ENCODE measurements at regions not wholly inside any gene's neighbourhood (a gene's known extent, or its start where the extent isn't known, plus 50 kb on each side); places are given as distances from the start of the nearest gene placed in this dataset.

GRCh38 chr6:164693944-164694343 lies 615.5 kb downstream of the C6orf118 start:
- DNase-seq (ENCODE audit: low read depth), result no peak
- no peak for TF ChIP-seq CTCF (IDR thresholded peaks at IDR 0.05; ENCODE audit: insufficient read depth, low read depth, low read length, missing control alignments)
- no peak overlapping the region for H3K4me3 ChIP-seq (ENCODE audit: low read depth, low read length)

- no peak for DNase-seq (ENCODE audit: low read depth)
- TF ChIP-seq CTCF (IDR thresholded peaks at IDR 0.05; ENCODE audit: insufficient read depth, low read depth, low read length, missing control alignments), result no peak
Observed at GRCh38 chr6:164692772-164693510, 616.5 kb downstream of the C6orf118 start.

GRCh38 chr6:164690702-164691500 lies 618.5 kb downstream of the C6orf118 start:
- no peak for DNase-seq (ENCODE audit: low read depth)
- H3K4me3 ChIP-seq (ENCODE audit: low read depth, low read length), result no peak overlapping the region
- TF ChIP-seq CTCF (IDR thresholded peaks at IDR 0.05; ENCODE audit: insufficient read depth, low read depth, low read length, missing control alignments), result no peak

More at GRCh38 chr6:164692772-164693510, 616.5 kb downstream of the C6orf118 start:
- no peak overlapping the region for H3K4me3 ChIP-seq (ENCODE audit: low read depth, low read length)

- H3K4me3 ChIP-seq (ENCODE audit: low read depth, low read length), result no peak overlapping the region
- TF ChIP-seq CTCF (IDR thresholded peaks at IDR 0.05; ENCODE audit: insufficient read depth, low read depth, low read length, missing control alignments), result no peak
- no peak for DNase-seq (ENCODE audit: low read depth)
Observed at GRCh38 chr6:164690241-164690640, 619.2 kb downstream of the C6orf118 start.

- no peak for TF ChIP-seq CTCF (IDR thresholded peaks at IDR 0.05; ENCODE audit: insufficient read depth, low read depth, low read length, missing control alignments)
Observed at GRCh38 chr6:164665328-164665727, 644.1 kb downstream of the C6orf118 start.

GRCh38 chr6:164663634-164664033 lies 645.8 kb downstream of the C6orf118 start:
- TF ChIP-seq CTCF (IDR thresholded peaks at IDR 0.05; ENCODE audit: insufficient read depth, low read depth, low read length, missing control alignments), result no peak
- no peak for DNase-seq (ENCODE audit: low read depth)
- no peak overlapping the region for H3K4me3 ChIP-seq (ENCODE audit: low read depth, low read length)

More at GRCh38 chr6:164665328-164665727, 644.1 kb downstream of the C6orf118 start:
- DNase-seq (ENCODE audit: low read depth), result no peak
- H3K4me3 ChIP-seq (ENCODE audit: low read depth, low read length), result no peak overlapping the region
